ENCODE measurements at regions not wholly inside any gene's neighbourhood (a gene's known extent, or its start where the extent isn't known, plus 50 kb on each side); places are given as distances from the start of the nearest gene placed in this dataset.

GRCh38 chr3:6512172-6512800, 348.6 kb upstream of the GRM7 start:
- Histone ChIP-seq H3K79me2 (ENCODE audit: control insufficient read depth, insufficient read depth, low read length) (no peaks in the 10 kb centered on the region), H3K4me1 (ENCODE audit: control insufficient read depth, extremely low read depth, insufficient read depth, low read length) (no peaks in the 10 kb centered on the region), H3K4me2 (ENCODE audit: insufficient read depth, low read length) (no peak overlapping the region), H3K4me3 (replicated peaks in 1 of 3; ENCODE audit: insufficient read depth in 1 of 3, low read depth in 1 of 3, low read length in 3 of 3) (no peak overlapping the region), H3K27me3 (ENCODE audit: control insufficient read depth in 2 of 2, insufficient read depth in 2 of 2, low read length in 2 of 2) (no peaks in the 10 kb centered on the region), H2AFZ (ENCODE audit: low read depth, low read length) (no peak overlapping the region), H3K9me3 (replicated peaks; ENCODE audit: control insufficient read depth, insufficient read depth, low read length) (no peaks in the 10 kb centered on the region), H4K20me1 (replicated peaks; ENCODE audit: control insufficient read depth, extremely low read depth, insufficient read depth, low read length) (no peaks in the 10 kb centered on the region), H3K9ac (replicated peaks; ENCODE audit: extremely low read depth, insufficient read depth, low read length) (no peak overlapping the region), H3K9me1 (replicated peaks; ENCODE audit: control insufficient read depth, extremely low read depth, insufficient read depth, low read length) (no peaks in the 10 kb centered on the region), H3K36me3 (ENCODE audit: control insufficient read depth in 2 of 2, extremely low read depth in 1 of 2, insufficient read depth in 2 of 2, low read length in 2 of 2) (no peaks in the 10 kb centered on the region), H3K27ac (ENCODE audit: insufficient read depth, low read depth, low read length) (no peak overlapping the region)
- dilution Hi-C loops (cut with MboI; ENCODE audit: extremely low pct_ligation_motif_present, low sequenced_read_pairs) = no loop called here
- DNase-seq (ENCODE audit: low read depth, low spot score) = no peak
- intact Hi-C loops (cut with micrococcal nuclease) = no loop called here
- TF ChIP-seq GATA2 (IDR thresholded peaks at IDR 0.05; ENCODE audit: insufficient read depth, insufficient read length, low read depth, low read length) (no peak), POLR2A (IDR thresholded peaks at IDR 0.05; ENCODE audit: low read depth, low read length) (no peak), MYC (IDR thresholded peaks at IDR 0.05; ENCODE audit: low read depth, low read length) (no peak), FOS (IDR thresholded peaks at IDR 0.05; ENCODE audit: borderline replicate concordance, insufficient read depth, low read length) (no peak), JUN (IDR thresholded peaks at IDR 0.05; ENCODE audit: borderline replicate concordance, insufficient read depth, insufficient read length, low read depth) (no peak), POLR2AphosphoS5 (IDR thresholded peaks at IDR 0.05; ENCODE audit: insufficient read depth, low read depth, low read length) (no peak), CTCF (IDR thresholded peaks at IDR 0.05; ENCODE audit: extremely low read depth in 1 of 2, insufficient read depth in 1 of 2, low read depth in 1 of 2, low read length in 2 of 2) (no peak)
- POLR2A ChIA-PET = no interaction called here
- CTCF ChIA-PET = no interaction called here
- no TSS peak for BruUV-seq (replicated peaks)
- no peak for FAIRE-seq

All from endothelial cell of umbilical vein (primary cell).